ENCODE measurements at regions not wholly inside any gene's neighbourhood (a gene's known extent, or its start where the extent isn't known, plus 50 kb on each side); places are given as distances from the start of the nearest gene placed in this dataset.

- WGBS (ENCODE audit: extremely low coverage, insufficient coverage, insufficient read length) = no CpG with 5 or more reads among the region's 4 CpGs
- H3K4ac ChIP-seq (ENCODE audit: low read depth, low read length) = no peak overlapping the region
- no peak overlapping the region for H3K18ac ChIP-seq (ENCODE audit: low read length)
- no peaks in the 10 kb centered on the region for H3K79me2 ChIP-seq (ENCODE audit: control insufficient read depth, insufficient read depth, low read length, poor library complexity)
- no peak overlapping the region for H2AFZ ChIP-seq (ENCODE audit: insufficient read depth, low read length, poor library complexity)
- no peak overlapping the region for H4K91ac ChIP-seq (ENCODE audit: low read depth, low read length)
- no peak overlapping the region for H3K27ac ChIP-seq (ENCODE audit: low read depth, low read length)
- no peak overlapping the region for H2BK120ac ChIP-seq (ENCODE audit: insufficient read depth, low read length, poor library complexity)
- no peak overlapping the region for H2AK5ac ChIP-seq (ENCODE audit: low read length)
- no peak overlapping the region for H3K4me3 ChIP-seq (ENCODE audit: low read depth, low read length)
- no peak overlapping the region for H2BK5ac ChIP-seq (ENCODE audit: low read depth, low read length, poor library complexity)
- H3K4me1 ChIP-seq (ENCODE audit: control insufficient read depth in 1 of 2, insufficient read depth in 2 of 2, low read length in 2 of 2) = peaks cover 0 to 2% of the 10 kb centered on the region in 2 experiments
- H3K23ac ChIP-seq (ENCODE audit: low read length) = no peak overlapping the region
- H3K36me3 ChIP-seq (ENCODE audit: control insufficient read depth in 1 of 2, insufficient read depth in 2 of 2, low read length in 2 of 2) = no peaks in the 10 kb centered on the region
- H3K9me3 ChIP-seq (ENCODE audit: insufficient read depth, low read depth, low read length) = no peaks in the 10 kb centered on the region
- no peak overlapping the region for H4K8ac ChIP-seq (ENCODE audit: low read depth, low read length)
- H2BK12ac ChIP-seq (ENCODE audit: low read length) = no peak overlapping the region
- H3K79me1 ChIP-seq (ENCODE audit: low read length) = peaks cover 2% of the 10 kb centered on the region
- DNase-seq = no peak
- no peak overlapping the region for H4K12ac ChIP-seq (ENCODE audit: low read depth, low read length)
- no peaks in the 10 kb centered on the region for H3K27me3 ChIP-seq (ENCODE audit: insufficient read depth, low read length)
- H3K9ac ChIP-seq (ENCODE audit: low read length) = no peak overlapping the region
- no peak overlapping the region for H3K4me2 ChIP-seq (ENCODE audit: low read length)
- H3K14ac ChIP-seq (ENCODE audit: low read length) = no peak overlapping the region
Measured at GRCh38 chr3:171548917-171549316, 88.7 kb upstream of the TNIK start.

- H3K4me1 ChIP-seq (ENCODE audit: control insufficient read depth in 1 of 2, insufficient read depth in 2 of 2, low read length in 2 of 2) = peaks cover 0 to 4% of the 10 kb centered on the region in 2 experiments
- no peak overlapping the region for H4K12ac ChIP-seq (ENCODE audit: low read depth, low read length)
- no peaks in the 10 kb centered on the region for H3K9me3 ChIP-seq (ENCODE audit: insufficient read depth, low read depth, low read length)
- no peak overlapping the region for H2BK120ac ChIP-seq (ENCODE audit: insufficient read depth, low read length, poor library complexity)
- no peak overlapping the region for H3K14ac ChIP-seq (ENCODE audit: low read length)
- no peak overlapping the region for H2AFZ ChIP-seq (ENCODE audit: insufficient read depth, low read length, poor library complexity)
- peak in 1 of 2 donors; percentile 5 for DNase-seq
- H2BK12ac ChIP-seq (ENCODE audit: low read length) = no peak overlapping the region
- no peak overlapping the region for H3K4me2 ChIP-seq (ENCODE audit: low read length)
- peak overlapping the region; percentile 45 for H3K9ac ChIP-seq (ENCODE audit: low read length)
- H3K23ac ChIP-seq (ENCODE audit: low read length) = no peak overlapping the region
- peaks cover 2% of the 10 kb centered on the region for H3K79me1 ChIP-seq (ENCODE audit: low read length)
- H3K36me3 ChIP-seq (ENCODE audit: control insufficient read depth in 1 of 2, insufficient read depth in 2 of 2, low read length in 2 of 2) = no peaks in the 10 kb centered on the region
- no CpG with 5 or more reads among the region's 7 CpGs for WGBS (ENCODE audit: extremely low coverage, insufficient coverage, insufficient read length)
- no peaks in the 10 kb centered on the region for H3K27me3 ChIP-seq (ENCODE audit: insufficient read depth, low read length)
- no peak overlapping the region for H3K18ac ChIP-seq (ENCODE audit: low read length)
- H4K8ac ChIP-seq (ENCODE audit: low read depth, low read length) = no peak overlapping the region
- no peak overlapping the region for H2AK5ac ChIP-seq (ENCODE audit: low read length)
- H4K91ac ChIP-seq (ENCODE audit: low read depth, low read length) = no peak overlapping the region
- no peaks in the 10 kb centered on the region for H3K79me2 ChIP-seq (ENCODE audit: control insufficient read depth, insufficient read depth, low read length, poor library complexity)
- H3K27ac ChIP-seq (ENCODE audit: low read depth, low read length) = no peak overlapping the region
- H2BK5ac ChIP-seq (ENCODE audit: low read depth, low read length, poor library complexity) = no peak overlapping the region
- no peak overlapping the region for H3K4me3 ChIP-seq (ENCODE audit: low read depth, low read length)
- no peak overlapping the region for H3K4ac ChIP-seq (ENCODE audit: low read depth, low read length)
Measured at GRCh38 chr3:171543759-171544300, 83.6 kb upstream of the TNIK start.

GRCh38 chr3:171542976-171543375 lies 82.8 kb upstream of the TNIK start:
- Histone ChIP-seq H4K91ac (ENCODE audit: low read depth, low read length) (no peak overlapping the region), H3K4ac (ENCODE audit: low read depth, low read length) (no peak overlapping the region), H3K36me3 (ENCODE audit: control insufficient read depth in 1 of 2, insufficient read depth in 2 of 2, low read length in 2 of 2) (no peaks in the 10 kb centered on the region), H2BK120ac (ENCODE audit: insufficient read depth, low read length, poor library complexity) (no peak overlapping the region), H3K14ac (ENCODE audit: low read length) (no peak overlapping the region), H3K27me3 (ENCODE audit: insufficient read depth, low read length) (no peaks in the 10 kb centered on the region), H4K8ac (ENCODE audit: low read depth, low read length) (no peak overlapping the region), H4K12ac (ENCODE audit: low read depth, low read length) (no peak overlapping the region), H2AFZ (ENCODE audit: insufficient read depth, low read length, poor library complexity) (no peak overlapping the region), H3K4me3 (ENCODE audit: low read depth, low read length) (no peak overlapping the region), H2BK12ac (ENCODE audit: low read length) (no peak overlapping the region), H2BK5ac (ENCODE audit: low read depth, low read length, poor library complexity) (no peak overlapping the region), H3K79me1 (ENCODE audit: low read length) (no peaks in the 10 kb centered on the region), H2AK5ac (ENCODE audit: low read length) (no peak overlapping the region), H3K4me2 (ENCODE audit: low read length) (no peak overlapping the region), H3K79me2 (ENCODE audit: control insufficient read depth, insufficient read depth, low read length, poor library complexity) (no peaks in the 10 kb centered on the region), H3K9ac (ENCODE audit: low read length) (no peak overlapping the region), H3K9me3 (ENCODE audit: insufficient read depth, low read depth, low read length) (no peaks in the 10 kb centered on the region), H3K4me1 (ENCODE audit: control insufficient read depth in 1 of 2, insufficient read depth in 2 of 2, low read length in 2 of 2) (peaks cover 0 to 4% of the 10 kb centered on the region in 2 experiments), H3K27ac (ENCODE audit: low read depth, low read length) (no peak overlapping the region), H3K23ac (ENCODE audit: low read length) (no peak overlapping the region), H3K18ac (ENCODE audit: low read length) (no peak overlapping the region)
- no CpG with 5 or more reads among the region's 2 CpGs for WGBS (ENCODE audit: extremely low coverage, insufficient coverage, insufficient read length)
- DNase-seq = no peak

- no peaks in the 10 kb centered on the region for H3K79me1 ChIP-seq (ENCODE audit: low read length)
- no peak overlapping the region for H2BK5ac ChIP-seq (ENCODE audit: low read depth, low read length, poor library complexity)
- H3K18ac ChIP-seq (ENCODE audit: low read length) = no peak overlapping the region
- no peaks in the 10 kb centered on the region for H3K36me3 ChIP-seq (ENCODE audit: control insufficient read depth in 1 of 2, insufficient read depth in 2 of 2, low read length in 2 of 2)
- no peak overlapping the region for H2BK120ac ChIP-seq (ENCODE audit: insufficient read depth, low read length, poor library complexity)
- H3K4me1 ChIP-seq (ENCODE audit: control insufficient read depth in 1 of 2, insufficient read depth in 2 of 2, low read length in 2 of 2) = peaks cover 0 to 4% of the 10 kb centered on the region in 2 experiments
- H3K9ac ChIP-seq (ENCODE audit: low read length) = no peak overlapping the region
- H2AK5ac ChIP-seq (ENCODE audit: low read length) = no peak overlapping the region
- no peak overlapping the region for H2AFZ ChIP-seq (ENCODE audit: insufficient read depth, low read length, poor library complexity)
- H3K4me3 ChIP-seq (ENCODE audit: low read depth, low read length) = no peak overlapping the region
- no peak overlapping the region for H4K12ac ChIP-seq (ENCODE audit: low read depth, low read length)
- DNase-seq = no peak
- no peaks in the 10 kb centered on the region for H3K9me3 ChIP-seq (ENCODE audit: insufficient read depth, low read depth, low read length)
- no peak overlapping the region for H3K23ac ChIP-seq (ENCODE audit: low read length)
- no peak overlapping the region for H4K91ac ChIP-seq (ENCODE audit: low read depth, low read length)
- no peaks in the 10 kb centered on the region for H3K27me3 ChIP-seq (ENCODE audit: insufficient read depth, low read length)
- no peak overlapping the region for H3K4me2 ChIP-seq (ENCODE audit: low read length)
- no peak overlapping the region for H4K8ac ChIP-seq (ENCODE audit: low read depth, low read length)
- H3K27ac ChIP-seq (ENCODE audit: low read depth, low read length) = no peak overlapping the region
- H3K14ac ChIP-seq (ENCODE audit: low read length) = no peak overlapping the region
- no peak overlapping the region for H3K4ac ChIP-seq (ENCODE audit: low read depth, low read length)
- no peak overlapping the region for H2BK12ac ChIP-seq (ENCODE audit: low read length)
- H3K79me2 ChIP-seq (ENCODE audit: control insufficient read depth, insufficient read depth, low read length, poor library complexity) = no peaks in the 10 kb centered on the region
Measured at GRCh38 chr3:171541647-171542046, 81.4 kb upstream of the TNIK start.
